WTC11 (cell line): ENCODE measurements at regions not wholly inside any gene's neighbourhood (a gene's known extent, or its start where the extent isn't known, plus 50 kb on each side); places are given as distances from the start of the nearest gene placed in this dataset.

Source experiments
- ATAC-seq: fragments of 200-7000 bp; cut with Tn5 transposase; 2 replicates; pipeline ENCODE4 v1.10.0; 2021; ENCODE audit warnings: mild to moderate bottlenecking, moderate library complexity
- CTCF ChIA-PET: fragments of 300-600 bp; sonication (Branson Sonifier 250); formaldehyde crosslinking; loops from one replicate; lab custom pipeline; 2021; ENCODE audit warnings: antibody characterized with exemption; lab: Charles Lee
- POLR2A ChIA-PET: fragments of 350-600 bp; sonication (Branson Sonifier 250); formaldehyde crosslinking; loops from one replicate; lab custom pipeline; 2021; ENCODE audit warnings: antibody characterized with exemption; lab: Charles Lee
- DNase-seq: peaks from one replicate; pipeline ENCODE4 v3.0.0; 2021; ENCODE audit warnings: low spot score
- H3K27ac Mint-ChIP-seq: 2 replicates; pipeline ENCODE4 v1.8.0; 2021; ENCODE audit warnings: mixed read lengths
- H3K27me3 Mint-ChIP-seq: 2 replicates; pipeline ENCODE4 v1.8.0; 2021; ENCODE audit warnings: low read depth, mild to moderate bottlenecking, moderate library complexity, mixed read lengths
- H3K36me3 Mint-ChIP-seq: 2 replicates; pipeline ENCODE4 v1.8.0; 2021; ENCODE audit warnings: mixed read lengths
- H3K4me1 Mint-ChIP-seq: 2 replicates; pipeline ENCODE4 v1.8.0; 2022; ENCODE audit warnings: mixed read lengths
- H3K4me3 Mint-ChIP-seq: 2 replicates; pipeline ENCODE4 v1.8.0; 2021; ENCODE audit warnings: mild to moderate bottlenecking, moderate library complexity, mixed read lengths
- H3K9me3 Mint-ChIP-seq: 2 replicates; pipeline ENCODE4 v1.8.0; 2021; ENCODE audit warnings: mixed read lengths
- AR ChIP-seq: fragments of 250-450 bp; sonication (Bioruptor Pico); IDR thresholded peaks from 2 replicates; pipeline ENCODE4 v1.9.0; 2021; ENCODE audit warnings: mild to moderate bottlenecking
- CBFB ChIP-seq: sonication (generic); formaldehyde crosslinking; IDR thresholded peaks from 2 replicates; pipeline ENCODE4 v1.8.1; 2022; ENCODE audit warnings: mild to moderate bottlenecking, low read depth, missing genetic modification reagents
- CREB1 ChIP-seq: sonication (generic); formaldehyde crosslinking; IDR thresholded peaks from 2 replicates; pipeline ENCODE4 v1.8.0; 2023; ENCODE audit warnings: mild to moderate bottlenecking, missing genetic modification reagents
- CREM ChIP-seq: sonication (generic); formaldehyde crosslinking; IDR thresholded peaks from 2 replicates; pipeline ENCODE4 v1.8.1; 2022; ENCODE audit warnings: mild to moderate bottlenecking, missing genetic modification reagents, moderate library complexity
- EMX1 ChIP-seq: fragments of 250-450 bp; sonication (Bioruptor Pico); IDR thresholded peaks from 2 replicates; pipeline ENCODE4 v1.8.0; 2021; ENCODE audit warnings: mild to moderate bottlenecking
- ERG ChIP-seq: fragments of 250-450 bp; sonication (Bioruptor Pico); IDR thresholded peaks from 2 replicates; pipeline ENCODE4 v1.8.0; 2021; ENCODE audit warnings: mild to moderate bottlenecking
- ETV6 ChIP-seq: sonication (generic); formaldehyde crosslinking; IDR thresholded peaks from 2 replicates; pipeline ENCODE4 v1.8.1; 2022; ENCODE audit warnings: mild to moderate bottlenecking, missing genetic modification reagents
- GRHL2 ChIP-seq: fragments of 250-450 bp; sonication (Bioruptor Pico); IDR thresholded peaks from 2 replicates; pipeline ENCODE4 v1.8.0; 2022; ENCODE audit warnings: mild to moderate bottlenecking, moderate library complexity; ENCODE audit not compliant: insufficient replicate concordance, severe bottlenecking
- HMGA2 ChIP-seq: fragments of 250-450 bp; sonication (Bioruptor Pico); IDR thresholded peaks from 2 replicates; pipeline ENCODE4 v1.4.0; 2021; ENCODE audit warnings: mild to moderate bottlenecking, moderate library complexity
- NR2C2 ChIP-seq: sonication (generic); formaldehyde crosslinking; IDR thresholded peaks from 2 replicates; pipeline ENCODE4 v1.8.0; 2022; ENCODE audit warnings: mild to moderate bottlenecking, missing genetic modification reagents
- PRDM15 ChIP-seq: sonication (generic); formaldehyde crosslinking; IDR thresholded peaks from 2 replicates; pipeline ENCODE4 v1.8.0; 2022; ENCODE audit warnings: missing genetic modification reagents
- TEAD4 ChIP-seq: sonication (generic); formaldehyde crosslinking; IDR thresholded peaks from 2 replicates; pipeline ENCODE4 v1.8.0; 2022; ENCODE audit warnings: mild to moderate bottlenecking, missing genetic modification reagents
- USF1 ChIP-seq: sonication (generic); formaldehyde crosslinking; IDR thresholded peaks from 2 replicates; pipeline ENCODE4 v1.8.0; 2022; ENCODE audit warnings: mild to moderate bottlenecking, missing genetic modification reagents
- ZNF423 ChIP-seq: fragments of 250-450 bp; sonication (Bioruptor Pico); IDR thresholded peaks from 2 replicates; pipeline ENCODE4 v2.1.2; 2022; ENCODE audit warnings: mild to moderate bottlenecking, moderate library complexity
- ZNF425 ChIP-seq: fragments of 250-450 bp; sonication (Bioruptor Pico); conservative IDR thresholded peaks from 2 replicates; pipeline ENCODE4 v1.9.0; 2021; ENCODE audit warnings: mild to moderate bottlenecking
- ZNF532 ChIP-seq: fragments of 250-450 bp; sonication (Bioruptor Pico); IDR thresholded peaks from 2 replicates; pipeline ENCODE4 v1.9.0; 2021; ENCODE audit warnings: mild to moderate bottlenecking, borderline replicate concordance

- Mint-ChIP-seq H3K4me3 (no peak overlapping the region), H3K9me3 (no peaks in the 10 kb centered on the region), H3K4me1 (peaks cover 8% of the 10 kb centered on the region), H3K27ac (no peak overlapping the region), H3K36me3 (no peaks in the 10 kb centered on the region), H3K27me3 (no peaks in the 10 kb centered on the region)
- ChIA-PET CTCF (no interaction called here), POLR2A (no interaction called here)
- ATAC-seq, result no peak
- no peak for TF ChIP-seq TEAD4
- TF ChIP-seq CBFB, result no peak
- TF ChIP-seq ZNF423 (CRISPR knock-in tag), result no peak
- no peak for TF ChIP-seq ERG (CRISPR knock-in tag)
- no peak for TF ChIP-seq AR (CRISPR knock-in tag)
- no peak for TF ChIP-seq EMX1 (CRISPR knock-in tag)
- no peak for TF ChIP-seq CREB1 (CRISPR knock-in tag)
- no peak for TF ChIP-seq GRHL2 (CRISPR knock-in tag)
- TF ChIP-seq ZNF532 (CRISPR knock-in tag), result no peak
- TF ChIP-seq USF1 (CRISPR knock-in tag), result no peak
- TF ChIP-seq ETV6 (CRISPR knock-in tag), result no peak
- TF ChIP-seq HMGA2, result no peak
- no peak for TF ChIP-seq PRDM15 (CRISPR knock-in tag)
- no peak for TF ChIP-seq NR2C2 (CRISPR knock-in tag)
- no peak for TF ChIP-seq CREM
- TF ChIP-seq ZNF425, result no peak
- DNase-seq, result no peak
These were observed 559.1 kb downstream of the MN1 start for GRCh38 chr22:27242474-27242873.
